Fibroblast of lung (primary cell): ENCODE measurements at regions not wholly inside any gene's neighbourhood (a gene's known extent, or its start where the extent isn't known, plus 50 kb on each side); places are given as distances from the start of the nearest gene placed in this dataset.

Experiments used
- DNase-seq, 2 donors: peaks; one replicate each; pipeline versions ENCODE4 v3.0.0 to v3.0.0-alpha.2; 2010; ENCODE audit warnings: low read depth in 2 of 2
- H2AFZ ChIP-seq: 2 replicates; pipeline ENCODE4 v1.5.1; 2012; ENCODE audit warnings: low read length, control low read depth, inconsistent platforms
- H3K27ac ChIP-seq: 2 replicates; pipeline ENCODE4 v1.5.1; 2011; ENCODE audit warnings: low read length, control low read depth; ENCODE audit not compliant: insufficient read depth
- H3K27me3 ChIP-seq: 2 replicates; pipeline ENCODE4 v1.5.1; 2011; ENCODE audit warnings: mild to moderate bottlenecking, low read length; ENCODE audit not compliant: control insufficient read depth, insufficient read depth
- H3K36me3 ChIP-seq: 2 replicates; pipeline ENCODE4 v1.5.1; 2011; ENCODE audit warnings: low read length; ENCODE audit not compliant: control insufficient read depth, insufficient read depth
- H3K4me1 ChIP-seq: 2 replicates; pipeline ENCODE4 v1.5.1; 2011; ENCODE audit warnings: low read length; ENCODE audit not compliant: control insufficient read depth, insufficient read depth; ENCODE audit errors: extremely low read depth
- H3K4me2 ChIP-seq: 2 replicates; pipeline ENCODE4 v1.5.1; 2011; ENCODE audit warnings: low read length, control low read depth; ENCODE audit not compliant: insufficient read depth; ENCODE audit errors: extremely low read depth
- H3K4me3 ChIP-seq, 4 experiments: fragments of 200-600 bp in 1 of 4; sonication (generic) in 1 of 4; replicated peaks in 1 of 4; 2 replicates each; pipeline ENCODE4 v1.5.1; 2011 to 2016; ENCODE audit warnings: low read length in 4 of 4, low read depth in 3 of 4, mild to moderate bottlenecking in 3 of 4, control low read depth in 2 of 4, inconsistent platforms in 1 of 4, mixed read lengths in 1 of 4; ENCODE audit not compliant: insufficient read depth in 1 of 4; ENCODE audit errors: control extremely low read depth in 1 of 4
- H3K79me2 ChIP-seq: 2 replicates; pipeline ENCODE4 v1.5.1; 2012; ENCODE audit warnings: mild to moderate bottlenecking, low read length, inconsistent platforms; ENCODE audit not compliant: control insufficient read depth, insufficient read depth
- H3K9ac ChIP-seq: 2 replicates; pipeline ENCODE4 v1.5.1; 2011; ENCODE audit warnings: mild to moderate bottlenecking, low read length, control low read depth; ENCODE audit not compliant: insufficient read depth
- H3K9me3 ChIP-seq: 2 replicates; pipeline ENCODE4 v1.5.1; 2012; ENCODE audit warnings: low read depth, low read length; ENCODE audit not compliant: control insufficient read depth, insufficient read depth
- H4K20me1 ChIP-seq: 2 replicates; pipeline ENCODE4 v1.5.1; 2011; ENCODE audit warnings: low read length; ENCODE audit not compliant: control insufficient read depth, insufficient read depth; ENCODE audit errors: extremely low read depth
- CTCF ChIP-seq, 2 donors: IDR thresholded peaks in 1 of 2; conservative IDR thresholded peaks in 1 of 2; 1 replicate in 1 of 2; 2 replicates in 1 of 2; pipeline ENCODE4 v1.5.1; 2011 to 2012; ENCODE audit warnings: low read length in 2 of 2, control low read depth in 1 of 2, inconsistent platforms in 1 of 2, low read depth in 1 of 2, mild to moderate bottlenecking in 1 of 2
- EZH2 ChIP-seq: IDR thresholded peaks from 2 replicates; pipeline ENCODE4 v1.5.1; 2012; ENCODE audit warnings: low read length, control low read depth, mild to moderate bottlenecking; ENCODE audit errors: missing control alignments

GRCh38 chr2:60641811-60642788, 88.6 kb upstream of the BCL11A start:
- Histone ChIP-seq H3K27ac (no peak overlapping the region), H3K9ac (no peak overlapping the region), H3K36me3 (no peaks in the 10 kb centered on the region), H2AFZ (no peak overlapping the region), H3K4me1 (no peaks in the 10 kb centered on the region), H3K9me3 (no peaks in the 10 kb centered on the region), H3K79me2 (no peaks in the 10 kb centered on the region), H3K27me3 (no peaks in the 10 kb centered on the region), H3K4me2 (no peak overlapping the region), H3K4me3 (no peak overlapping the region), H4K20me1 (no peaks in the 10 kb centered on the region)
- no peak for TF ChIP-seq EZH2
- peak; percentile 60 to 76 for TF ChIP-seq CTCF (conservative IDR thresholded peaks at IDR 0.05 in 1 of 2, IDR thresholded peaks at IDR 0.05 in 1 of 2; ENCODE audit: low read depth in 1 of 2, low read length in 2 of 2)
- peak; percentile 42 to 66 for DNase-seq

GRCh38 chr2:60643747-60644146, 90.3 kb upstream of the BCL11A start:
- H3K9ac ChIP-seq = no peak overlapping the region
- H3K4me1 ChIP-seq = no peaks in the 10 kb centered on the region
- H3K79me2 ChIP-seq = no peaks in the 10 kb centered on the region
- DNase-seq = no peak
- no peak overlapping the region for H3K4me3 ChIP-seq
- H3K27ac ChIP-seq = no peak overlapping the region
- TF ChIP-seq CTCF (conservative IDR thresholded peaks at IDR 0.05 in 1 of 2, IDR thresholded peaks at IDR 0.05 in 1 of 2; ENCODE audit: low read depth in 1 of 2, low read length in 2 of 2) = no peak
- TF ChIP-seq EZH2 = no peak
- no peak overlapping the region for H3K4me2 ChIP-seq
- no peaks in the 10 kb centered on the region for H3K36me3 ChIP-seq
- H3K27me3 ChIP-seq = no peaks in the 10 kb centered on the region
- no peaks in the 10 kb centered on the region for H3K9me3 ChIP-seq
- no peaks in the 10 kb centered on the region for H4K20me1 ChIP-seq
- H2AFZ ChIP-seq = no peak overlapping the region

- H3K4me1 ChIP-seq = no peaks in the 10 kb centered on the region
- no peaks in the 10 kb centered on the region for H3K79me2 ChIP-seq
- TF ChIP-seq EZH2 (no peak), CTCF (conservative IDR thresholded peaks at IDR 0.05 in 1 of 2, IDR thresholded peaks at IDR 0.05 in 1 of 2; ENCODE audit: low read depth in 1 of 2, low read length in 2 of 2) (no peak)
- H3K36me3 ChIP-seq = no peaks in the 10 kb centered on the region
- DNase-seq = no peak
- H3K4me3 ChIP-seq = no peak overlapping the region
- no peaks in the 10 kb centered on the region for H4K20me1 ChIP-seq
- no peak overlapping the region for H2AFZ ChIP-seq
- H3K9me3 ChIP-seq = no peaks in the 10 kb centered on the region
- H3K4me2 ChIP-seq = no peak overlapping the region
- no peak overlapping the region for H3K27ac ChIP-seq
- H3K9ac ChIP-seq = no peak overlapping the region
- H3K27me3 ChIP-seq = no peaks in the 10 kb centered on the region
These were observed 91.5 kb upstream of the BCL11A start for GRCh38 chr2:60644951-60645350.
